ENCODE measurements at regions not wholly inside any gene's neighbourhood (a gene's known extent, or its start where the extent isn't known, plus 50 kb on each side); places are given as distances from the start of the nearest gene placed in this dataset.

DNA sequence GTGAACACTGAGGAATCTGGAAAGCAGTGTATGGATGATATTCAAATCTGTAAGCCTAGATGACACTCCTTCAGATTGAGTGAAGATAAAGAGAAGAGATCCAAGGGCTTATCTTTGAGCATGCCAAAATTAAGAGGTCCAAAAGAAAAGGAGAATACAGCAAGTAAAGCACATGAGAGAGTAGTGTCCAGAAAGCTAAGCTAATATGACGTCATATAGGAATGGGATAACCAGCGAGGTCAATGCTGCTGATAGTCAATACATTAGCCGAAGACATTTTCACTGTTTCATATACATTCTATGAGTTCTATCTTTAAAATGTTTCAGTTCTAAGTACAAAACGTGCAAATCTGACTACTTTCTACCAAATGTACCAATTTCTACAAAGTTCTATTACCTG is 975.8 kb downstream of the TLE4 start:
- TF ChIP-seq, protein P1, sequence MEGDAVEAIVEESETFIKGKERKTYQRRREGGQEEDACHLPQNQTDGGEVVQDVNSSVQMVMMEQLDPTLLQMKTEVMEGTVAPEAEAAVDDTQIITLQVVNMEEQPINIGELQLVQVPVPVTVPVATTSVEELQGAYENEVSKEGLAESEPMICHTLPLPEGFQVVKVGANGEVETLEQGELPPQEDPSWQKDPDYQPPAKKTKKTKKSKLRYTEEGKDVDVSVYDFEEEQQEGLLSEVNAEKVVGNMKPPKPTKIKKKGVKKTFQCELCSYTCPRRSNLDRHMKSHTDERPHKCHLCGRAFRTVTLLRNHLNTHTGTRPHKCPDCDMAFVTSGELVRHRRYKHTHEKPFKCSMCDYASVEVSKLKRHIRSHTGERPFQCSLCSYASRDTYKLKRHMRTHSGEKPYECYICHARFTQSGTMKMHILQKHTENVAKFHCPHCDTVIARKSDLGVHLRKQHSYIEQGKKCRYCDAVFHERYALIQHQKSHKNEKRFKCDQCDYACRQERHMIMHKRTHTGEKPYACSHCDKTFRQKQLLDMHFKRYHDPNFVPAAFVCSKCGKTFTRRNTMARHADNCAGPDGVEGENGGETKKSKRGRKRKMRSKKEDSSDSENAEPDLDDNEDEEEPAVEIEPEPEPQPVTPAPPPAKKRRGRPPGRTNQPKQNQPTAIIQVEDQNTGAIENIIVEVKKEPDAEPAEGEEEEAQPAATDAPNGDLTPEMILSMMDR (conservative IDR thresholded peaks at IDR 0.05; ENCODE audit: low read length): no peak
- no peak for TF ChIP-seq EZH2phosphoT487 (IDR thresholded peaks at IDR 0.05; ENCODE audit: borderline replicate concordance)

Measured in Loucy (cell line).